IMR-90 (cell line): ENCODE measurements at regions not wholly inside any gene's neighbourhood (a gene's known extent, or its start where the extent isn't known, plus 50 kb on each side); places are given as distances from the start of the nearest gene placed in this dataset.

ENCODE experiments used
- BHLHE40 ChIP-seq: fragments of 150-350 bp; IDR thresholded peaks from 2 replicates; pipeline ENCODE4 v1.6.1; 2016; ENCODE audit warnings: mild to moderate bottlenecking, low read depth, low read length
- CEBPB ChIP-seq: IDR thresholded peaks from 2 replicates; pipeline ENCODE4 v1.6.1; 2012; ENCODE audit warnings: low read depth, low read length, improper control_type of control experiment
- FOS ChIP-seq: fragments of 150-350 bp; IDR thresholded peaks from 2 replicates; pipeline ENCODE4 v1.6.1; 2016; ENCODE audit warnings: low read depth, low read length
- MXI1 ChIP-seq: IDR thresholded peaks from 2 replicates; pipeline ENCODE4 v1.6.1; 2012; ENCODE audit warnings: low read depth, mild to moderate bottlenecking, low read length, moderate library complexity, borderline replicate concordance
- NFE2L2 ChIP-seq: fragments of 150-350 bp; IDR thresholded peaks from 2 replicates; pipeline ENCODE4 v1.6.1; 2016; ENCODE audit warnings: low read depth, mild to moderate bottlenecking, low read length
- POLR2A ChIP-seq: IDR thresholded peaks from 2 replicates; pipeline ENCODE4 v1.6.1; 2012; ENCODE audit warnings: mild to moderate bottlenecking, low read depth, low read length
- RAD21 ChIP-seq: IDR thresholded peaks from 2 replicates; pipeline ENCODE4 v1.6.1; 2012; ENCODE audit warnings: low read length, improper control_type of control experiment
- RCOR1 ChIP-seq: IDR thresholded peaks from 2 replicates; pipeline ENCODE4 v1.6.1; 2012; ENCODE audit warnings: mild to moderate bottlenecking, low read length, improper control_type of control experiment; ENCODE audit not compliant: insufficient replicate concordance
- RFX5 ChIP-seq: IDR thresholded peaks from 2 replicates; pipeline ENCODE4 v1.8.0; 2012; ENCODE audit warnings: low read depth, mild to moderate bottlenecking, low read length, moderate library complexity
- SMC3 ChIP-seq: fragments of 150-350 bp; IDR thresholded peaks from 2 replicates; pipeline ENCODE4 v1.6.1; 2016; ENCODE audit warnings: low read depth, mild to moderate bottlenecking, antibody characterized with exemption, low read length, moderate library complexity
- TF ChIP-seq, protein P1 (sequence below): conservative IDR thresholded peaks from 2 replicates; pipeline ENCODE4 v1.5.1; 2012; ENCODE audit warnings: mild to moderate bottlenecking, low read depth, low read length, improper control_type of control experiment
- TF ChIP-seq, protein P2 (sequence below): fragments of 150-350 bp; IDR thresholded peaks from 2 replicates; pipeline ENCODE4 v1.6.1; 2016; ENCODE audit warnings: low read depth, mild to moderate bottlenecking, low read length, moderate library complexity, borderline replicate concordance

DNA sequence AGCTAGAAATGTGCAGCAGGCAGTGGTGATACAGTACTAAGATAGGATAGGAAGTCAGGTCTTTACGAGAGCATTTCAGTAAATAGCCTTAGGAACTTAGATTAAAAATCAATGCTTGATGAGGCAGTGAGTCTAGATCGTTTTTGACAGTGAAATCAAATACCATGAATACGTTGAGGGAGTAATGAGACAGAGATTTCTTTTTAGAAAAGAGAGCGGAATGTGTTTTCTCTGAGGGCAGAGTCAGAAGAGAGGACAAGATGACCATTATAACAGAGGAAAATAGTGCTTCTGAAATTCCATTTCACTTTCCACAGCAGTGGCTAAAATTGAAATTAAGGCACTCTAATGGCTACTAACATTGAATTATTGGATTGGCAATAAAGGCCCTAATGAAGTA, 339.6 kb downstream of the UTRN start:
- TF ChIP-seq MXI1 = no peak
- TF ChIP-seq, protein P1, sequence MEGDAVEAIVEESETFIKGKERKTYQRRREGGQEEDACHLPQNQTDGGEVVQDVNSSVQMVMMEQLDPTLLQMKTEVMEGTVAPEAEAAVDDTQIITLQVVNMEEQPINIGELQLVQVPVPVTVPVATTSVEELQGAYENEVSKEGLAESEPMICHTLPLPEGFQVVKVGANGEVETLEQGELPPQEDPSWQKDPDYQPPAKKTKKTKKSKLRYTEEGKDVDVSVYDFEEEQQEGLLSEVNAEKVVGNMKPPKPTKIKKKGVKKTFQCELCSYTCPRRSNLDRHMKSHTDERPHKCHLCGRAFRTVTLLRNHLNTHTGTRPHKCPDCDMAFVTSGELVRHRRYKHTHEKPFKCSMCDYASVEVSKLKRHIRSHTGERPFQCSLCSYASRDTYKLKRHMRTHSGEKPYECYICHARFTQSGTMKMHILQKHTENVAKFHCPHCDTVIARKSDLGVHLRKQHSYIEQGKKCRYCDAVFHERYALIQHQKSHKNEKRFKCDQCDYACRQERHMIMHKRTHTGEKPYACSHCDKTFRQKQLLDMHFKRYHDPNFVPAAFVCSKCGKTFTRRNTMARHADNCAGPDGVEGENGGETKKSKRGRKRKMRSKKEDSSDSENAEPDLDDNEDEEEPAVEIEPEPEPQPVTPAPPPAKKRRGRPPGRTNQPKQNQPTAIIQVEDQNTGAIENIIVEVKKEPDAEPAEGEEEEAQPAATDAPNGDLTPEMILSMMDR = no peak
- TF ChIP-seq RAD21 = no peak
- no peak for TF ChIP-seq POLR2A
- TF ChIP-seq SMC3 = no peak
- TF ChIP-seq NFE2L2 = no peak
- TF ChIP-seq BHLHE40 = no peak
- no peak for TF ChIP-seq CEBPB
- TF ChIP-seq RFX5 = no peak
- TF ChIP-seq FOS = no peak
- TF ChIP-seq RCOR1 = no peak
- TF ChIP-seq, protein P2, sequence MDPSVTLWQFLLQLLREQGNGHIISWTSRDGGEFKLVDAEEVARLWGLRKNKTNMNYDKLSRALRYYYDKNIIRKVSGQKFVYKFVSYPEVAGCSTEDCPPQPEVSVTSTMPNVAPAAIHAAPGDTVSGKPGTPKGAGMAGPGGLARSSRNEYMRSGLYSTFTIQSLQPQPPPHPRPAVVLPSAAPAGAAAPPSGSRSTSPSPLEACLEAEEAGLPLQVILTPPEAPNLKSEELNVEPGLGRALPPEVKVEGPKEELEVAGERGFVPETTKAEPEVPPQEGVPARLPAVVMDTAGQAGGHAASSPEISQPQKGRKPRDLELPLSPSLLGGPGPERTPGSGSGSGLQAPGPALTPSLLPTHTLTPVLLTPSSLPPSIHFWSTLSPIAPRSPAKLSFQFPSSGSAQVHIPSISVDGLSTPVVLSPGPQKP = no peak
